Stomach (tissue), 8 donors: ENCODE measurements at regions not wholly inside any gene's neighbourhood (a gene's known extent, or its start where the extent isn't known, plus 50 kb on each side); places are given as distances from the start of the nearest gene placed in this dataset.
"Not testable (repeated sequence)": the region's sequence is repeated elsewhere in the genome, so short reads cannot be mapped to it uniquely, and the experiment has no call there.

Experiments used
- DNase-seq, 2 donors: peaks; one replicate each; pipeline versions ENCODE4 v3.0.0 to v3.0.0-alpha.2; 2013 to 2019
- H3K27ac ChIP-seq, 5 donors: fragments of 200-600 bp in 4 of 5; sonication (generic) in 4 of 5; one replicate each; pipeline ENCODE4 v1.5.1; 2013 to 2019; ENCODE audit warnings: mild to moderate bottlenecking in 1 of 5, moderate library complexity in 1 of 5
- H3K27me3 ChIP-seq, 3 donors: fragments of 200-600 bp; sonication (generic); one replicate each; pipeline ENCODE4 v1.5.1; 2017 to 2019; ENCODE audit warnings: mixed run types in 1 of 3
- H3K36me3 ChIP-seq, 4 donors: fragments of 200-600 bp; sonication (generic); 1 replicate in 3 of 4; 2 replicates in 1 of 4; pipeline ENCODE4 v1.5.1; 2016 to 2019
- H3K4me1 ChIP-seq, 4 donors: fragments of 200-600 bp; sonication (generic); one replicate each; pipeline ENCODE4 v1.5.1; 2016 to 2019
- H3K4me3 ChIP-seq, 4 donors: fragments of 200-600 bp; sonication (generic) in 3 of 4; one replicate each; pipeline ENCODE4 v1.5.1; 2016 to 2019; ENCODE audit warnings: mild to moderate bottlenecking in 1 of 4
- H3K9me3 ChIP-seq, 4 donors: fragments of 200-600 bp; sonication (generic); one replicate each; pipeline ENCODE4 v1.5.1; 2016 to 2019
- EP300 ChIP-seq: sonication (generic); formaldehyde crosslinking; IDR thresholded peaks from one replicate; pipeline ENCODE4 v1.6.1; 2017; ENCODE audit warnings: antibody characterized with exemption
- POLR2A ChIP-seq, 4 donors: fragments of 450-650 bp; IDR thresholded peaks; one replicate each; pipeline ENCODE4 v1.6.1; 2016; ENCODE audit warnings: antibody characterized with exemption in 4 of 4, control low read depth in 2 of 4, mild to moderate bottlenecking in 1 of 4, moderate library complexity in 1 of 4
- POLR2AphosphoS5 ChIP-seq, 3 donors: sonication (generic); formaldehyde crosslinking; IDR thresholded peaks; one replicate each; pipeline ENCODE4 v1.6.1; 2016; ENCODE audit warnings: antibody characterized with exemption in 3 of 3
- WGBS, 5 donors: extraction: QIAGEN DNeasy Blood & Tissue Kit in 3 of 5; methylation state at CpG; one replicate each; pipeline versions ENCODE4 v1.1.5 to v1.1.7; 2013 to 2018; 5-methylcytosine and 5-hydroxymethylcytosine counted together
- intact Hi-C: fragments of 100-400 bp; cut with DNase I; formaldehyde crosslinking; loops from one replicate; pipeline ENCODE4 v1.15.1; 2023; ENCODE audit warnings: low total_unique reads
- TF ChIP-seq, protein P1 (sequence below), 7 experiments: fragments of 450-650 bp in 4 of 7; fragments of 200-600 bp in 3 of 7; sonication (generic) in 3 of 7; IDR thresholded peaks; one replicate each; pipeline ENCODE4 v1.5.1; 2016 to 2019; ENCODE audit warnings: antibody characterized with exemption in 7 of 7, control low read depth in 2 of 7, mild to moderate bottlenecking in 1 of 7
- donor health status: healthy with polysubstance abuse.
- donor health status: Bipolar disorder and iron deficiency.
- donor health status: healthy.

DNA sequence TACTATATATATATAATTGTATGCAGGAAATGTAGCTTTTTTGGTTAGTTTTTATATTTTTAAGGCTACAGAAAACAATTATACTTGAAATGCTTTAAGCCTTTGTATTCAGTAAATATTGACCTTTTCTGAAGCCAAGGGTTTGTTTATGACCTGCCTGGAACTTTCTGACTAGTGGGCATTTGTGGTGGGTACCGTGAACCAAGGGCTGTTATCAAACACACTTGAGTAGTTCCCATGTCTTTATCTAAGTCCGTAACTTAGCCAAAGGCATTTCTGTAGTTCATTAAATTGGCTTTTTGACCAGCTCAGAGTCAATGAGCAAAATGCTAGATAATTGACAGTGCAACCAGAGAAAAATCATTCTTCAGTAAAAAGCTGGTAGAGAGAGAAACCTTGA, 1444.2 kb upstream of the SLC10A2 start:
- TF ChIP-seq, protein P1, sequence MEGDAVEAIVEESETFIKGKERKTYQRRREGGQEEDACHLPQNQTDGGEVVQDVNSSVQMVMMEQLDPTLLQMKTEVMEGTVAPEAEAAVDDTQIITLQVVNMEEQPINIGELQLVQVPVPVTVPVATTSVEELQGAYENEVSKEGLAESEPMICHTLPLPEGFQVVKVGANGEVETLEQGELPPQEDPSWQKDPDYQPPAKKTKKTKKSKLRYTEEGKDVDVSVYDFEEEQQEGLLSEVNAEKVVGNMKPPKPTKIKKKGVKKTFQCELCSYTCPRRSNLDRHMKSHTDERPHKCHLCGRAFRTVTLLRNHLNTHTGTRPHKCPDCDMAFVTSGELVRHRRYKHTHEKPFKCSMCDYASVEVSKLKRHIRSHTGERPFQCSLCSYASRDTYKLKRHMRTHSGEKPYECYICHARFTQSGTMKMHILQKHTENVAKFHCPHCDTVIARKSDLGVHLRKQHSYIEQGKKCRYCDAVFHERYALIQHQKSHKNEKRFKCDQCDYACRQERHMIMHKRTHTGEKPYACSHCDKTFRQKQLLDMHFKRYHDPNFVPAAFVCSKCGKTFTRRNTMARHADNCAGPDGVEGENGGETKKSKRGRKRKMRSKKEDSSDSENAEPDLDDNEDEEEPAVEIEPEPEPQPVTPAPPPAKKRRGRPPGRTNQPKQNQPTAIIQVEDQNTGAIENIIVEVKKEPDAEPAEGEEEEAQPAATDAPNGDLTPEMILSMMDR (IDR thresholded peaks at IDR 0.05) = no peak
- no peak for TF ChIP-seq EP300
- no peak for TF ChIP-seq POLR2A (IDR thresholded peaks at IDR 0.05)
- TF ChIP-seq POLR2AphosphoS5 (IDR thresholded peaks at IDR 0.05) = no peak
- intact Hi-C loops = no loop called here
- DNase-seq = no peak
- H3K27ac ChIP-seq = no peak overlapping the region
- H3K27me3 ChIP-seq = no peaks in the 10 kb centered on the region
- no peaks in the 10 kb centered on the region for H3K4me1 ChIP-seq
- WGBS, 5 donors = 32 to 61% (median 58%) methylated on average over 2 of the region's 2 CpGs
- H3K9me3 ChIP-seq = no peaks in the 10 kb centered on the region
- H3K4me3 ChIP-seq = no peak overlapping the region
- no peaks in the 10 kb centered on the region for H3K36me3 ChIP-seq

DNA sequence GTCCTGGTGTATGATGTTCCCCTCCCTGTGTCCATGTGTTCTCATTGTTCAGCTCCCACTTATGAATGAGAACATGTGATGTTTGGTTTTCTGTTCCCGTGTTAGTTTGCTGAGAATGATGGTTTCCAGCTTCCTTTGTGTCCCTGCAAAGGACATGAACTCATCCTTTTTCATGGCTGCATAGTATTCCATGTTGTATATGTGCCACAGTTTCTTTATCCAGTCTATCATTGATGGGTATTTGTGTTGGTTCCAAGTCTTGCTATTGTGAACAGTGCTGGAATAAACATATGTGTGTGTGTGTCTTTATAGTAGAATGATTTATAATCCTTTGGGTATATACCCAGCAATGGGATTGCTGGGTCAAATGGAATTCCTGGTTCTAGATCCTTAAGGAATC, 1427.3 kb upstream of the SLC10A2 start:
- 62 to 82% (median 80%) methylated on average over 1 of the region's 1 CpG for WGBS, 5 donors

DNA sequence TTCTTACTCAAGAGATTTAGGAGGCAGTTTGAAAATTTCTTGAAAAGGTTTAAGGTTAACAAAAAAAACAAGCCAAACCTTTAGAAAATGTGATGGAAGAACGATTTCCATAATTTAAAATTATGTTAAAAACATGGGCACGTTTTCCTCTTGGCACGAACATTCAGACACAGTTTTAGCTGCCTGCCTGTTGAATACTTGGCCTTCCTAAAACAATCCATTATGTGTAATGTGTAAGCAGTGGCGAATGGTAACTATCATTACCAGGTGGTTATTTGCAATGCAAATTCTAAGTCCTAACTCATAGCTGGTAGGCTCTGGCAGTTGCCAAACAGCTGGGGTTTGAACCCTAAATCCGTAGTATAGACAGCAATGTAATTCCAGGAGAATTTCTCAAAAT, 1425.7 kb upstream of the SLC10A2 start:
- intact Hi-C loops = no loop called here
- Histone ChIP-seq H3K4me3 (no peak overlapping the region), H3K27me3 (no peaks in the 10 kb centered on the region), H3K27ac (no peak overlapping the region), H3K9me3 (peaks cover 0 to 5% (median 0%) of the 10 kb centered on the region in 4 donors), H3K4me1 (no peaks in the 10 kb centered on the region), H3K36me3 (no peaks in the 10 kb centered on the region)
- TF ChIP-seq EP300 (no peak), POLR2A (IDR thresholded peaks at IDR 0.05) (no peak), POLR2AphosphoS5 (IDR thresholded peaks at IDR 0.05) (no peak)
- TF ChIP-seq, protein P1 (IDR thresholded peaks at IDR 0.05) = no peak
- WGBS, 5 donors = 64 to 75% (median 68%) methylated on average over 5 of the region's 5 CpGs
- no peak for DNase-seq

More for the DNA sequence above, 1427.3 kb upstream of the SLC10A2 start:
- H3K4me1 ChIP-seq, H3K27ac ChIP-seq, H3K4me3 ChIP-seq, H3K27me3 ChIP-seq, H3K9me3 ChIP-seq, H3K36me3 ChIP-seq, intact Hi-C loops, DNase-seq: not testable (repeated sequence)

GRCh38 chr13:104487006-104487405, 1420.8 kb upstream of the SLC10A2 start:
- H3K4me3 ChIP-seq = no peak overlapping the region
- TF ChIP-seq, protein P1 (IDR thresholded peaks at IDR 0.05) = no peak
- intact Hi-C loops = no loop called here
- 38 to 50% (median 42%) methylated on average over 1 of the region's 1 CpG for WGBS, 5 donors
- H3K4me1 ChIP-seq = no peaks in the 10 kb centered on the region
- peaks cover 0 to 6% (median 0%) of the 10 kb centered on the region in 3 donors for H3K27me3 ChIP-seq
- peaks cover 0 to 5% (median 0%) of the 10 kb centered on the region in 4 donors for H3K9me3 ChIP-seq
- H3K36me3 ChIP-seq = no peaks in the 10 kb centered on the region
- no peak overlapping the region for H3K27ac ChIP-seq
- peak in 1 of 2 donors; percentile 6 for DNase-seq

DNA sequence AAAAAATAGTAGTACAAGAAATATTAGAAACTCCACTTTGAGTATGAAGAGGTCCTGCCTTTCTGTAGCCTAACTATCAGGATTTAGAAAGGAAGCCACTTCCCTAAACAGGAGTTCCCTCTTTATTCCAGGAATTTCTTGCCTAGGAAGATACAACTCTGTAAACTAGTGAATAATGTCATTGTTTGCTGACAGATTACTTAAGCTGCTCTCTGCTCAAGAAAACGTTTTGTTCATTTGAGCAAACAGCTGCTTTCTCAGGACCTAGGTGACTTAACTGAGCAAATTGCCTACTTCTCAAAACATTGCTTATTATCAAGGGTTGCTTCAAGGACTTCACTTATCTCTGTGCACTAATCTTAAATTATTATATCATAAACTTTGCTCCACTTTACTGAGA, 1419.4 kb upstream of the SLC10A2 start:
- Histone ChIP-seq H3K9me3 (peaks cover 0 to 5% (median 0%) of the 10 kb centered on the region in 4 donors), H3K27ac (no peak overlapping the region), H3K36me3 (no peaks in the 10 kb centered on the region), H3K4me1 (no peaks in the 10 kb centered on the region), H3K4me3 (no peak overlapping the region), H3K27me3 (peaks cover 0 to 6% (median 0%) of the 10 kb centered on the region in 3 donors)
- TF ChIP-seq, protein P1 (IDR thresholded peaks at IDR 0.05) = no peak
- TF ChIP-seq POLR2A (IDR thresholded peaks at IDR 0.05) (no peak), POLR2AphosphoS5 (IDR thresholded peaks at IDR 0.05) (no peak), EP300 (no peak)
- intact Hi-C loops = no loop called here
- WGBS, 5 donors = 0 to 5% (median 3%) methylated on average over 1 of the region's 1 CpG
- peak in 1 of 2 donors; percentile 7 for DNase-seq
